Lower leg skin (tissue), 3 donors: ENCODE measurements at regions not wholly inside any gene's neighbourhood (a gene's known extent, or its start where the extent isn't known, plus 50 kb on each side); places are given as distances from the start of the nearest gene placed in this dataset.

Source experiments
- CTCF ChIP-seq, 3 donors: fragments of 450-650 bp; IDR thresholded peaks; one replicate each; pipeline ENCODE4 v1.5.1; 2016; ENCODE audit warnings: antibody characterized with exemption in 3 of 3, mild to moderate bottlenecking in 3 of 3, moderate library complexity in 2 of 3
- POLR2A ChIP-seq, 2 donors: fragments of 450-650 bp; IDR thresholded peaks; one replicate each; pipeline ENCODE4 v1.6.1; 2016 to 2017; ENCODE audit warnings: antibody characterized with exemption in 2 of 2, mild to moderate bottlenecking in 1 of 2, moderate library complexity in 1 of 2

GRCh38 chr1:96060621-96061020 lies 661.0 kb upstream of the PTBP2 start:
- TF ChIP-seq CTCF (IDR thresholded peaks at IDR 0.05) = no peak
- TF ChIP-seq POLR2A (IDR thresholded peaks at IDR 0.05) = no peak
